ENCODE measurements at regions not wholly inside any gene's neighbourhood (a gene's known extent, or its start where the extent isn't known, plus 50 kb on each side); places are given as distances from the start of the nearest gene placed in this dataset.

GRCh38 chr4:13942977-13943376 is 315.5 kb upstream of the BOD1L1 start:
- DNase-seq = no peak

- DNase-seq = no peak
Observed at GRCh38 chr4:13944095-13944511, 316.6 kb upstream of the BOD1L1 start.

- DNase-seq = no peak
Observed at GRCh38 chr4:13947921-13948320, 320.4 kb upstream of the BOD1L1 start.

DNA sequence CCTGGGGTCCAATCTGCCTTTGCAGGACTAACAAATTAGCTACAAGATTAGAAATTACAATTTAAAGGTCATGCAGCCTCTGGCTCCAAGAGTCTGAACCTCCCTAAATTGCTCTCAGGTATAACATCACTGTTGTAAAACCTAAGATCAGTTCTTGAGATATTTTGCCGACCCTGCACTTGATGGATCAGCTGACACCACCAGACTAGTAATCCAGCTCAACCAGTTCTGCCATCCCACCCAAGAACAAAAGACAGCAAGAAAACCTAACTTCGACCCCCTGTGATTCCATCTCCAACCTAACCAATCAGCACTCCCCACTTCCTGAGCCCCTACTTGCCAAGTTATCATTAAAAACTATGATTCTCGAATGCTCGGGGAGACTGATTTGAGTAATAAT is 323.0 kb upstream of the BOD1L1 start:
- DNase-seq = no peak

GRCh38 chr4:13953083-13953482 is 325.6 kb upstream of the BOD1L1 start:
- DNase-seq = no peak

GRCh38 chr4:13955551-13955950 is 328.0 kb upstream of the BOD1L1 start:
- no peak for DNase-seq

- no peak for DNase-seq
Observed at GRCh38 chr4:13956947-13957346, 329.4 kb upstream of the BOD1L1 start.

GRCh38 chr4:13957871-13958270 is 330.3 kb upstream of the BOD1L1 start:
- no peak for DNase-seq

DNA sequence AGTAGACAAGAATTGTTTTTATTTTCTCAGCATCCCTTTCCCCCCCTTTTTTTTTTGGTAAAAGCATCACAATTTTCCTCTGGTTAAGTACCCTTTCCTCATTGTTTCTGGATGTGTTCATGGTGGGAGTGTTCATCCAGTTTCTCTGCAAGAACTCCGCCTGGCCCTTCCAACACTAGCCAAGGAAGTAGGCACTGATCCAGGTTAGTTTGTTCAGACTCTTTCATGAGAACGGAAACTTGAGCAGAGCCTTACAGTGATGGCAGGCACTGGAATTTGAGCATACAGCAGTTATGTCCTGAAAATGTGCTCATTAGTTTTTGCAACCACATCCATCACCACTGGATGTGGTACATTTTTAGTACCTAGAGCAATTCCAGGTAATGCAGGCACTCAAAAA is 336.1 kb upstream of the BOD1L1 start:
- peak; percentile 30 for DNase-seq

DNA sequence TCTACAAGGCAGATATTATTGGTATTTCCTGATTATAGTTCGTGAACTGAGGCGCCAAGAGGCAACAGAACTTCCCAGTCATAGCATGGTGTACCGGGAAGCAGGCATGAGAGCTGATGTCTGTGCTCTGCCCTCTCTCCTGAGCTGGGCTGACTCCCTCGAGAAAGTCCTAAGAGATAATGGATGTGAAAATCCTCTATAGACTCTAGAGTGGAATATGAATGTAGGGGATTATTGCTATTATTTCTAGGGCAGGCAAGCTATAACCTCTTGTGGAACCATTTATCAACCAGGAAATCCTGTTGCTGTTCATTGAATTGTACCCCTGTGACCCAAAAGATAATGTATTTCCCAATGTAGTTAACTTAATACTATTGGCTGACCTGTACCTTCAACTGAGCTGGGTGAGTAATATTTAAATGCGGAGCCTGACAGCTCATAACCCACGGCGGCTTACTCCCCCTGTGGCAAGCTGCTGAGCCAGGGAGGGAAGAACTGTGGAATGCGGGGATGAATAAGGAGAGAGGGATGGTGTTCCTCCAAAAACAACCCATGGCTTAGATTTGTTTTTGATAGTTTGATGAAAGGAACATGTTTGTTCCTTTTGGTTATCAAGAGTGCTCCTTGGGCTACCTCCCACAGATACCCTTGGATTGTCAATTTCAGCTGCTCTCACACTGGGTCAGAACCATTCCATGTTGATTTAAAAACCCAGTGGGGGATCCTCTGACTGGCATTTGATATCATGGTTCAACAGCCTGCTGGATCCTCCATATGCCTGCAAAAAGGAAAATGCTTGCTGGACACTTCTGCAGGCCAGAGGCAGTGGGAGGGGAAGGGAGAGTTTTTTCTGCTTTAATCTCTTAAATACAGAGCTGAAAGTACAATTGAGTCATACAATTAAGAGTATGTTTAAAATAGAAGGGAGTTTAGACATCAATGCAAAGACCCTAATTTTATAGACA is 339.0 kb upstream of the BOD1L1 start:
- DNase-seq = peak; percentile 82

- DNase-seq = no peak
Observed at GRCh38 chr4:13968723-13969122, 341.2 kb upstream of the BOD1L1 start.

GRCh38 chr4:13970349-13970748 is 342.8 kb upstream of the BOD1L1 start:
- peak; percentile 27 for DNase-seq

GRCh38 chr4:13977746-13978145 is 350.2 kb upstream of the BOD1L1 start:
- DNase-seq = no peak

- peak; percentile 97 for DNase-seq
Observed at GRCh38 chr4:13980317-13981310, 353.1 kb upstream of the BOD1L1 start.

DNA sequence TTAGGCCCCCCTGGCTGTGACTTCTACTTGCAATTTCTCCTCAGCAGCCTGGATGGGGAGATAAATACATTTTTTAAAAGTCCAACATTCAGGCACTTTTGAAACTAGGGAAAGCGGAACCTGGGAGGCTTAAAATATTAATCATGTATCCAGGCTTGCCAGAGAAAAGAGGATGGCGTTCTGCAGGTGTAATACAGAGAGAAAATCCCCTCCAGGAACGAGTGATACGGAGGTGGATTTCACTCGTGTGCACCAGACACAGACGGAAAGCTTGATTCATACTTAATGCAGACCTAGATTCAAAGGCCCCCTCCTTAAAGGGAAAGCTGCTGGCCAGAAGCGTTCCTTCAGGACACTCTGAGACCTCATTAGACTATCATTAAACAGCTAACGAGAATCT is 354.0 kb upstream of the BOD1L1 start:
- DNase-seq = no peak

DNA sequence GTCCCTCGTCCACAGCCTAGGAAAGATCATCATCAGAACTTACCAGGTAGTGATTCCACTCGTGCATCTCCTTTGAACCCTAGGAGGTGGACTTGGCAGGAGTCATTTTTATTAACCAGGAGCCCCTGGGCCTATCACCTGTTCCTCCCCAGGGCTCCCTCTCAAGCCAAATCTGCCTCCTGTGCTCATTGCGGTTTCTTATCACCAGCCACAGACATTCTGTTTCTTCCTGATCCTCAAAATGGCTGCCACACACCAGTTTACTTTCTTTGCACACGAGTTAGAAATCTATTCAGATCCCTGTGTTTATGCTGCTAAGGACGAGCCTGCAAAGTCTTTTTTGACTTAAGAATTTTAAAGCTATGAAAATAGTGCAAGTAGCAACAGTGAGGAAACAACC is 354.5 kb upstream of the BOD1L1 start:
- DNase-seq = no peak

- no peak for DNase-seq
Observed at GRCh38 chr4:13983189-13983790, 355.8 kb upstream of the BOD1L1 start.

DNA sequence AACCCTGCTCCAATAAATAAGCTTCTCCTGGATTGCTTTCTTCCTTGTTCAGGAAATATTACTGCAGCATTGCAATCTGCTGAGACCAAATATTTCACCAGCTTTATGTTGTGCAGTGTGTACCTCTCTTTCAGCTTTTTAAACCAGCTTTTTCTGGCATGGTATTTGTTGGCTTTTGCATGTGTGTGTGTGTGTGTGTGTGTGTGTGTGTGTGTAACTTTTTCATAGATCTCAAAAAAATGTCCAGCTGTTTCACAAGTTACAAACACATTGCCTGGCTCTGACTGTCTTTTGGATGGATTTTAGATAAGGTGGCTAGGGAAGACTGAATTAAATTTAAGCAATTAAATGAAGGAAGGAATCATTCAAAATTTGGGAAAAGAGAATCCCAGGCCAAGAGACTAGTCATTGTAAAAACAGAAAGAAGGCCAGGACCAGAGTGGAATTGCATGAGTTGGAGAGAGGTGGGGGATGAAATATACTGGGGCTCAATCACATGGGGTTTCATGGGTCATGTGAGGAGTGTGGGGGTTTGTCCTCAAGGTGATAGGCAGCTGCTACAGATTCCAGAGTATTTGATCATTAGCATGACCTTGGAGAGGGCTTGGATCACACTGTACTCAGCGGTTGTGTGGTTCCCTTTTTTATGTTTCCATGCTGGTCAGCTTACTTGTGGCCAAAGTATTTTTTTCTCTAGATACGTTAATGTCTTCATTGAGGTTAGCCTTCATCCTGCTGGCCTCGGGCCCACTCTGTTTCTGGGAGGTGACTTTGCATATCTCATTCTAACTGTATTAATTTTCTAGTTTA is 357.7 kb upstream of the BOD1L1 start:
- DNase-seq = peak; percentile 75

DNA sequence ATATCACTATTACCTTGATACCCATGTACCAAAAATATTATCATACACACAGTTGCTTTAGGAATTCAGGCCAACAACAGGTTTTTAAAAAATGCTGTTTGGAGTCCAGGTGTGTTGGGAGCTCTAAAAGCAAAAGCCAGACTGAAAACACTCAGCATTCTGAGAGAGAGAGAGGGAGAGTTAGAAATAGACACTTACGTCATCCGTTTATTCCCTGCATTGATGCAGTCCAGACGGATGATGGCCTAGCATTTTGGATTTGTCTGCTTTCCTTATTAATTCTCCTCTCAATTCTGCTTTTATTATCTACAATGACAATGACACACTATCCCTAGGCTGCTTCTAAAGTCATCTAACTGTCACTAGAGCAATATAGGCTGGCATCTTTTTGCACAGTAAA is 358.3 kb upstream of the BOD1L1 start:
- DNase-seq = peak; percentile 31

DNA sequence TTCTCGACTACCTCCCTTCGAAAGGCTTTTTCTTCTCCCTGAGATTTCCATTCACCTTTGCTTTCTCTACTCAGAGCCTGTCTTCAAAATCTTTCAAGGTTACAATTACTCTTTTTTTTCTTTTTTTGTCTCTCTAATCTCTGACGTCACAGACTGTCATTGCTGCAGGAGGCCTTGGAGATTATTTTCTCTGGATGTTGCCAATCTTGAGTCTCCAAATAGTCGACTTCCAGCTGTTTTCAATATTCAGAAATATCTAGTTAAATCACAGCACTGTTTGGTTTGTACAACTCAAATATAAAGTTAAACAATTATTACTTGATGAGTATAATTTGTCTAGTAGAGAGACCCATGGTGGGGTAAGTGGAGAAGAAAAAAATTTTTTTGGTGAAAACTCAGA is 359.0 kb upstream of the BOD1L1 start:
- no peak for DNase-seq

DNA sequence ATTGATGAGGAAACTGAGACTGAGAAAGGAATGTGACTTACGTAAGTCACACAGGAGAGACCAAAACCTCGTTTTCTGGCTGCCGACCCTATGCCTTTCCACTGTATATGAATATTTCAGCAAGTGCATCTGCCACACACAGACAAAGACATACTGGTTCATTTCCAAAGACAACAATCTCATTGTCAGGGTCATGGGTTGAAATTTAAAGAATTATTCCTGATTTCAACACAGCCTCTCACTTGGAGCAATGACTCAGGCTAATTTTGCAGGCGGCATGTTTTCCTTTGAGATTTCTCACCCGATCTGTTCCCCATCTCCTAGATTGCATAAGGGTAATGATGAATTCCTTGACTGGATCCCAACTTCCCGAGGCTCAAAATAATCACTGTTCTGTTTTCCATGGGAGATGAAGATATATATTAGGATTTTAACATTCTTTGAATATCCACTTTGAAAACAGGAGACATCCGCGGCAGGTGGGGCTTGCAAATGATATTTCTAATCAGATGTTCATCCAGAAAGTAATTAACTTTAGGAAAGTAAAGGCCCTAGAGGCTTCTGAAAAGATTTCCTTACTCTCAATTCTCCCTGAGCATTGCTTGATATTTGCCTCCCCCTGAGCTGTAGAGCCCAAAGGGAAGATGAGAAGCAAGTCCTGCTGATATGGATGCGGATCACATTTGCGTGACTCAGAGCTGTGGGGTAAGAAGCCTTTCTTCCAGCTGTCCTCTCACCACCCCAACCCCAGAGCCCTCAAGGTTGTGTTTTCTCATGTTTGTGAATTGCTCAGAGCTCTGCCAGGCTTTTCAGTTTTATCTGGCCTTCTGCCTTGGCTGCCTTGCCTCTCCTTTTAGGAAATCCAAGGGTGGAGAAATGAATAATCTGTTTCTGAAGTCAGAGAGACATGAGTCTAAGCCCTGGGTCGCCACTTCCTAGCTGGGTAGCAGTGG is 361.1 kb upstream of the BOD1L1 start:
- DNase-seq = peak; percentile 85
